ENCODE measurements at regions not wholly inside any gene's neighbourhood (a gene's known extent, or its start where the extent isn't known, plus 50 kb on each side); places are given as distances from the start of the nearest gene placed in this dataset.

- no peak for TF ChIP-seq CBX5 (IDR thresholded peaks at IDR 0.05; ENCODE audit: low read depth, low read length)
- TF ChIP-seq SP4 (IDR thresholded peaks at IDR 0.05; ENCODE audit: low read length): no peak
- TF ChIP-seq CHD2 (IDR thresholded peaks at IDR 0.05; ENCODE audit: low read length): no peak
- no peak for TF ChIP-seq TCF12 (IDR thresholded peaks at IDR 0.05; ENCODE audit: low read depth, low read length)
- TF ChIP-seq PHF8 (conservative IDR thresholded peaks at IDR 0.05; ENCODE audit: low read depth, low read length): no peak
- TF ChIP-seq USF2 (IDR thresholded peaks at IDR 0.05; ENCODE audit: low read length): no peak
- TF ChIP-seq EZH2 (IDR thresholded peaks at IDR 0.05; ENCODE audit: low read depth, low read length, severe bottlenecking): no peak
These were observed 141.6 kb downstream of the CRYBB2 start (continued) for GRCh38 chr22:25360891-25361645.

Measured in H1 (cell line).